NCI-H1436 (cell line): ENCODE measurements at regions not wholly inside any gene's neighbourhood (a gene's known extent, or its start where the extent isn't known, plus 50 kb on each side); places are given as distances from the start of the nearest gene placed in this dataset.
"Not testable (repeated sequence)": the region's sequence is repeated elsewhere in the genome, so short reads cannot be mapped to it uniquely, and the experiment has no call there.

Source experiments
- DNase-seq: peaks from one replicate; lab custom pipeline; 2025; lab: John Stamatoyannopoulos, UW

DNA sequence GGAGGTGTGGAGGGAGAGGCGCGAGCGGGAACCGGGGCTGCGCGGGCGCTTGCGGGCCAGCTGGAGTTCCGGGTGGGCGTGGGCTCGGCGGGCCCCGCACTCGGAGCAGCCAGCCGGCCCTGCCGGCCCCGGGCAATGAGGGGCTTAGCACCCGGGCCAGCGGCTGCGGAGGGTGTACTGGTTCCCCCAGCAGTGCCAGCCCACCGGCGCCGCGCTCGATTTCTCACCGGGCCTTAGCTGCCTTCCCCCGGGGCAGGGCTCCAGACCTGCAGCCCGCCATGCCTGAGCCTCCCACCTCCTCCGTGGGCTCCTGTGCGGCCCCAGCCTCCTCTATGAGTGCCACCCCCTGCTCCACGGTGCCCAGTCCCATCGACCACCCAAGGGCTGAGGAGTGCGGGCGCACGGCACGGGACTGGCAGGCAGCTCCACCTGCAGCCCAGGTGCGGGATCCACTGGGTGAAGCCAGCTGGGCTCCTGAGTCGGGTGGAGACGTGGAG, 141.4 kb downstream of the SPRY1 start:
- DNase-seq: not testable (repeated sequence)

DNA sequence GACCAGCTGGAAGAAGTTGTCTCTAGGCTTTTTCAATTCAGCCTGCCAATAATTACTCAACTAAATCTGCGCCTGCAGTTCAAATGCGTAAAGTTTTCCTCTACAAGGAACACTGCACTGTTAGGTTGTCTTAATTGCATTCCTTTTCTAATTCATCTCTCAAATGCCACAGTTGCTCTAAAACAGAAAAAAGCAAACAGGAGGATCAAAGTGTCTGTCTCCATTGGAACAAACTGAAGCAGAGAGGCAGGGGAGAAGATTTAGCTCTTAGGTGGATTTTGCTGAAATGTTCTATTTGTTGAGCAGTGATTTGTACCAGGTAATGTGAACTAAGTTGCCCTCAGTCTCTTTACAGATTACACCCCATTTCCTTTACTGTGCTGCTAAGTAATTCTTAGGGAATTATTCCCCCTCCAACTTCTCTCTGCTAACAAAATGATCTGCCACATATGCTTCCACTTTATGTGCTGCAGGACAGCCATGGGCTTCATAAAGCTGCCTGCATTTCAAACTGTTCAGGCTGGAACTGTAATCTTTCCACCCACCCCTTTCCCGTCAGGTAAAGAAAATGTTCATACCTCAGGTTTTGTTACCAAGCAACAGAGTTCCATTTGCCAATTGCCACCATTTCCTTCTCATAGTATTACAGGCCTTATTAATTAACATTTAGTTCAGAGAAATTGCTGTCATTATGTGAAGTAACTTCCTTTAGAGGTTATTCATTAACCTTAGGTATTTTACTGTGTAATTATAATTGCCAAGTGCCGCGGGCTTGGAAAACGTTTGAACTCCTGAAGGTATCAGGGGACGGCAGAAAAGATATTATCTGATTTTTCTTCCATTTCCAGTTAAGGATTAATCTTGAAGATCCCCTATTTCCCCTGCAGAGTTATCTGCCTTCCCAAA, 149.3 kb downstream of the SPRY1 start:
- DNase-seq: peak; percentile 11

DNA sequence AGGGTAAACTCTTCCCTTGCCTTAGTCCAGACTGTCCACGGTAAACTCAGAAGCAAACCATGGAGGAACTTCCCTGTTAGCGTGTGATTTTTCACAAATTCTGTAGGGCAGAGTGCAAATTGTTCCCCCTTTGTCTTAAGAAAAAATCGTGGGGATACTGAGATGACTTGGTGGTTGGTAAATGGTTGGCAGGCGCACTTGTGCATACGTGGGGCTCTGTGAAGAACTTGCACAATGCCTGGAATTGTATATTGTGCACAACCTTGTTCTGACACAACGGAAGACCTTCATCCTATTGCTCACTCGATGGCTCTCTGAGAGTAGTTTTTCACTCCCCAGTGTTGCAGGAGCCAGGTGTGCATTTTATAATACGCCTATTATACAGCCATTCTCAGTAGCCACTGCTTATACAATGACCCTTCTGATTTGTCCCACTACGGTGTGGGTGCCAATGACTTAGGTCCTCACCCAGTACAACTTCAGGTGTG, 150.0 kb downstream of the SPRY1 start:
- DNase-seq: no peak

DNA sequence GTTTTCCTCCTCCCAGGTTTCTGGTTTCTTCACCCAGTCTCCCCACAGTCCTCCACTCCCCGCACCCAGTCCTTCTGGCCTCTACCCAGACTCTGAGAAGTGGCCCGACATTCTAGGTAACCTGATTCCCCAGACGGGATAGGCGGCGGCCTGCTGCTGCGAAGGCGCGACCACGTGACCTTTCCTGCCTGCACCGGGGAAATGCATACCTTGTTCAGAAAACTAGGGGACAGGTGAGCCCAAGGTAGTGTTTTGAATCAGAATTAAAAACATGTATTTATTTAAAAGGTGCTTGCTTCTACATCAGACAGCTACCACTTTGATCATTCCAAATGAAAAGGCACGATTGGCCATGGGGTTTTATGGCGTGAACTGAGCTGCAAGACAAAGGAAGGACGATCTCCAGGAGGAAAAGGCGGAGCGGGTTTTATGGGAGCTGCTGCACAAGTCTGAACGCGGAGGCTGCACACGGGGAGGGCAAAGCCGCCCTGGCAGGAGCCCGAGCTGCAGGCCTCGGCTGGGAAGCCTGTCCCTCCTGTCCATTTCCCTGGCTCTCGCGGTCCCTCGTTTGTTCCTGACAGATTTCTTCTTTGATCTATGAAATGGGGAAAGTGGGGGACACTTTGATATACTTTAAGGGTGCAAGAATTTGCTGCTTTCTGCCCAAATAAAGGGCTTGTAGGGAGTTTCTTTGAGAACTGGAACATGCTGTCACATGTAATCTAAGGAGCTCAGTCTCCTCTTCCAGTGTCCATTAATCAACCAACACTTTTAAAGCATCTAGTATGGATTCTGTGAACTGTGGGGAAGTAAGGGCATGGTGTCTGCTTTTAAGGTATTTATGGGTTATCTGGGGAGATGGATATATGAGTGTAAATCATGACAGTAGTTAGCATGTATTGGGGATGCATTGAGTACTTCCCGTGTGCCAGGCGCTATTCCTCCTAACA, 150.9 kb downstream of the SPRY1 start:
- peak; percentile 79 for DNase-seq

DNA sequence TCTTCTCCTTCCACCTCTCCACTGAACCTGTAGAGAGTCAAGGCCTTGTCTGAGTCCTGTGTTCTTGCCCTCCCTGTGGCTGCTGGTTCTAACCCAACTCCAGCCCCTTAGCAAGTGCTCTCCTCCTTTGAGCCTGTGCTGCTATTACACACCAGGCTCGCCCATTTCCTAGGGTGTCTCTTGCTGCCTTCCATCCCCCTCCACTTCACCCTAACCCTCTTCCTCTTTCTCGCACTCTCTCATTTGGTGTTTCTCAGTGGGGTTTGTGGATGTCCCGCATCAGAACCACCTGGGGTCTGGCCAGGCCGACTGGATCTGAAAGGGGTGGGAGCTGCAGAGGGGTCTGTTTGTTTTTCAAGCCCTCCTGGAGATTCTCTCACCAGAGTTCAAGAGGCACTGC, 156.7 kb downstream of the SPRY1 start:
- no peak for DNase-seq

DNA sequence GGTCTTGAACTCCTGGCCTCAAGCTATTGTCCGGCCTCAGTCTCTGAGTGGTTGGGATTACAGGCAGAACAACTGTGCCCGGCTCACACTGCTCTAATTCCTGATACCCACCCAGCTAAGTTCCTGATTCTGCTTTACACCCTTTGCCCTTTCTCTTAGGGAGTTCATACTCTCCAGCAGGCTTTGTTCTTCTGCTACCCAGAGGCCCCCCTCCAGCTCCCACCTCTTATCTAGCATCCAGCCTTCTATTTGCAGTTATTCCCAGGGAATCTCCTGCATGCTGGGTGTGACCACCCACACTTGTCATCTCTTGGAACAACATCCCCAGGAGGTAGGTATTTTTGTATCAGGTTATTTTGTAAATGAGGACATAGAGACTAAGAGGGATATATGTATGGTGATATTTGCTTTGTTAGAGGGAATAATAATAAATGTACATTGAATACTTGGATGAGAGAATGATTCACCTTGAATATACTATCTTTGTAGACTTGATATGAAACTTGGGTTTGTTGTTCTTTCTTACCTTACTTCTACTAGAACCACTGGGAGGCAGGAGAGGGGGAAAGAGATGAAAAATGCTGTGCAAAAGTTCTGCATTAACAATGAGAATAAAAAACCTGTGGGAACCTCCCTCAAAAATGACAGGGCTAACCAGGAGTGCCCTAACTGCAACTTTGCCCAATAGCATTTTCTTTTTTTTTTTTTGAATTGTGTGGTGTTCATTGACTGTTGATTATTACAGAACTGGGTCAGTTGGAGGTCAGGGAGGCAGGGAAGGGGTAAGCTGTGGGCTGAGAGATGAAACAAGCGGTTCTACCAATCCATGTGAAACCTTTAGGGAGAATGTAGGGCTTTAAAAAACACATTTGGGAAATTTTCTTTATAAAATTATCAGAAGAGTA, 157.4 kb downstream of the SPRY1 start:
- DNase-seq: no peak

DNA sequence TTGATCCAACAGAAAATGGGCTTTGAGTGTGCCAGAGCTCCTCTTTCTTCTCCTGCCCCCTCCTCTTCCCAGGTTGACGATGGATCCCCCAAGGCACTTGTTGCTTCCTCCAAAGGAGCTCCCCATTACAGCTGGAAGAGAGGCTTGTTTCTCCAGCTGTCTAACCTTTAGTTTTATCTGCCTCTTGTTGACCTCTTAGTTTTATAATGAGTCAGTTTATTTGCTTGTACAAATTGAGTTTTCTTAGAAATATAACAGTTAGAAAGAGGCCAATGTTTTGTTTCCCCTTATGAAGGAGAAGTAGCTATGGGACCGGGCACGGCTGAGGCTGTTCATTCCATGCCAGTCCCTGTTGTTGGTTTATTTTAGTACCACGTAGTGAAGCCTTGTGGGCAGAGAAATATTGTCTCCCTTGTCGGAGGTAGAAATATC, 158.2 kb downstream of the SPRY1 start:
- DNase-seq: no peak

DNA sequence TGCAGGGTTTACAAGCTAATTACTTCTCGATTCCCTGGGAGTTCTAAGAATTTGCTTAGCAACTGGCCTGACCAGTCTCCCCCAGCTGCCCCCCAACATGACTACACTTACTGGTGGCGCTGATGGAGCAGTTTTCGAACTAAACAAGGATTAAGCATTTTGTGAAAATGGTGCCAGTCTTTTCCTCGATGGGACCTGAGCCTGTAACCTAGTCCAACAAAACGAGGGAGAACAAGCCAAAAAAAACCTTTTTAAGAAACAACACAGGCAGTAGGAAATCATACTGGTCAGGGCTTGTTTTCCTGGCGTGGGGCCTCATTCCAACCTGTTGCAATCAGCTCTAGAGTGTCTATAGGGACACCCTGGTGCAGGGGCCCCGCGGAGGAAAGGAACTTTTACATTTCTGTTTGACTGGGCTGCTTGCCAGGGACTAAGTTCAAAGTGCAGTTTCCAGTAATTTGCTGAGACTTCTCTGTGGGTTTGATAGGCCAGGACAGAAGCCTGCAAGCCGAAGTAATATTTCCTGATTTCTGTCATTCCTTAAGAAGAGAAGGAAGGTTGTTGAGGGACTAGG, 158.7 kb downstream of the SPRY1 start:
- DNase-seq: no peak

DNA sequence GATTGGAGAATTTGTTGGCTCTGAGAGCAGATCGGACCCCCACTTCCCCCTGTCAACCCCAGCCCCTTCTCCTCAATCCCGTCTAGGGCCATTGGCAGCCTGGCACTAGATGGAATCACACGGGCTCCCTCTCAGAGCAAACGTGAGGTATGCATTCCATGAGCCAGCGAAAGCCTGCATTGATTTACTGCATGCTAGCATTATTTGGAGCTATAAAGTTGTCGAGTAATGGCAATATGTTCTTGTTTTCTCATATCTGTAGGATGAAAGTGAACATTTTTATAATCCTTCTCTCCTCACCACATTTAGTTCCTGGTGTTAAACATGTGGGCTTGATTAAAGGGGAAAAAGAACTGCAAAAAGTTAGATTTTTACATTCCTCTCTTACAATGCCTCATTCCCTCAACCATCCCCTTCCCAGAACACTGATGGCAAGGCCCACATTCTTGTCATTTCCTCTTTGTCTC, 159.2 kb downstream of the SPRY1 start:
- DNase-seq: no peak

DNA sequence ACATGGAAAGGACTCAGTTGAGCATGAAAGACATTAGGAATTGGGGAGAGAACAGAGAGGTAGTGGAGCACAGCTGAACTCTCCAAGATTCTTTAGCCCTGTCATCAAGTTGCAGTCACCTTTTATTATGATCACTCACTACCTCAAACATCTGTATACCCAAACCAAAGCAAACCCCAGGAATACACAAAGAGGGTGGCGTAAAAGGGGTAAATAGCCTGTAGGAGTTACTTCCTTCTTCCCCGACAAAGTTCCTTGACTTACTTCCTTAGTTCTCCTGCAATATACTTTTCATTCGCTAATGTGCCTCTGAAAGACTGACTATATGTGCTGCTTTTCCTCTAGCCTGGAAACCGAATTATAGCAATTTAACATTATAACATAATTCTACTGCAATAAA, 159.9 kb downstream of the SPRY1 start:
- no peak for DNase-seq

DNA sequence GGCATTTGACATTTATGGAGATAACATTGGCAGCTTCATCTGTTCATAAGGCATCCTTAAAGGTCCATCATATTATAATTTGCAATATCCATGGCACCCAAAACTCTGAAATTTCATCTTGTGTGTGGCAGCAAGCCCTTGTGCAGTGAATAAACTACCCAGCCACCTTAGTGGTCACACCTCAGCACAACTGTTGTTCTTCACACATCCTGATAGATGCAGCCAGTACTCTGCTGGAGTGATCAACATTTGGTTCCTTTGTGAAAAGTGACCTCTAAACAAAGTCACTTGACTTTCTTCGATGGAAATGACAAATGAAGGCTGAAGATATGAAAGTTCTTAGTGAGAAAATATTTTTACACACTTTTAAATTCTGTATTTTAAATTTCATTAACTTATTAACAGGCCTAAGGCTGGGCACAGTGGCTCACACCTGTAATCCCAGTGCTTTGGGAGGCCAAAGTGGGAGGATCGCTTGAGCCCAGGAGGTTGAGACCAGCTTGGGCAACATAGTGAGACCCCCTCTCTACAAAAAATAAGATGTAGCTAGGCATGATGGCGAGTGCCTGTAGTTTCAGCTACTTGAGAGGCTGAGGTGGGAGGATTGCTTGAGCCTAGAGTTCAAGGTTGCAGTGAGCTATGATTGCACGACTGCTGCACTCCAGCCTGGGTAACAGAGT, 161.4 kb downstream of the SPRY1 start:
- no peak for DNase-seq

DNA sequence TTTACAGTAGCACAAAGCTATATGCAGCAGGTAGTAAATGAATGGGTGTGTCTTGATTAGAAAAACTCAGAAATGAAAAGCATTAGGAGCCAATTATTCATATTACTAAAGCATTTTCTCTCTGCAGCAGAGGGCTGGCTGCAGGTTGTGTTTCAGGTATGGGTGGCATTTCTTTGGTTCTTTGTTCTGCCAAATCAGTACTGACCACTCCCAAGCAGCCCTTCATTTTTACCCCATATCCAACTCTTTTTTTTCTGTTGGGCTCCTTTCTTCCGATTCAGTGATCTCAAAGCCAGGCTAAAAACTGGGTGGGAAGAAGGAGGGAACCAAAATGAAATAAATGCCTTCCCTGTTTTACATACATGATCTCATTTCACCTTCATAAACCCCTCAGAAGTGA, 162.3 kb downstream of the SPRY1 start:
- DNase-seq: no peak

DNA sequence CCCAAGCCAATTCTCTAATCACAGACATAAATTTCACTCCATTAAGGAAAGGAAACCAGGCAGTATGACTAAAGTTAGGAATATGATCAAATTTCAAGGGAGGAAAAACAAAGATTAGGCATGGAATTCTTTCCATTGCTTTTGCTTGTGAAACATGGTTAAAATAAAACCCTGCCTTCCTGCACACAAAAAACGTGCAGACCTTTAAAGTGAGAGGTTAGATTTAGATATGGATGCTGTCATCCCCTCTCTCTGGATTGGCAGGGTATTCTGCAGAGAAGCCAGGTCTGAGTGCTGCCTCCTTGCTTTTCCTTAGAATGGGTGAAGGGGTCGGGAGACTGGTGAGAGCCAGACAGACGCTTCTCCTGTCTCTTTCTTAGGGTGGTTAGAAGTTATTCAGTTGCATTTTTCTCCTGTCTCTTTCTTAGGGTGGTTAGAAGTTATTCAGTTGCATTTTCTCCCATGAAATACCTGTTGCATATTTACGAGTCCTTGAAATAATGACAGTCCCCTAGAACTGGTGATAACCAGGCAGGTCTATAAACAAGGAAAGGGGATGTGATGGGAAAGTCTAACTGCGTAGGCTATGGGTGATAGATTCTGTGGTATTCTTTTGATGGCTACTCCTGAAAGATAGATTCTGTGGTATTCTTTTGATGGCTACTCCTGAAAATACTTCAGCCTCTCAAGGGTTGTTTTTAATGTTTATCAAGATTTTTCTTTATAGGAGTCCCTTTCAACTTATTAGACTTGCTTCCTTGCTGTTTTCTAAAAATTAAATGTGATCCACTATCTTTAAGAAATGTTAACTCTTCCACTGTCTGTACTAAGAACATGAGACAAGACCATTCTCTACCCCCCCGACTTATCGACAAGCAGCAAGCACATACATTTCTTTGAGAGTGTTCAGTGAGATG, 163.6 kb downstream of the SPRY1 start:
- DNase-seq: no peak

DNA sequence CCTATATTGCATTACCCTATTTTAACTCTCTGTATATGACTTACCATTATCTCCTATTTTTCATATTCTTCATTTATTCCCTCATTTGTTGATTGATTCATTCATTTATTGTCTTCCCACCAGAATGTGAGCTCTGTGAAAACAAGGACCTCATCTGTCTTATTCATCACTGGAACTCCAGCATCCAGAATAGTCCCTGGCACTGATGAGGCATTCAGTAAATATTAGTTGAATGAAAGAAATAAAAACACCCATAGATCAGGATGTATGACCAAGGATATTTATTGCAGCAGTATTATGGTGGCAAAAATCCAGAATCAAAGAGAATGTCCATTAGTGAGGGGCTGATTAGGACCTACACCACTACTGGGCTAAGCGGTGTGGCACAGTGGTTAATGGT, 164.9 kb downstream of the SPRY1 start:
- DNase-seq: no peak

DNA sequence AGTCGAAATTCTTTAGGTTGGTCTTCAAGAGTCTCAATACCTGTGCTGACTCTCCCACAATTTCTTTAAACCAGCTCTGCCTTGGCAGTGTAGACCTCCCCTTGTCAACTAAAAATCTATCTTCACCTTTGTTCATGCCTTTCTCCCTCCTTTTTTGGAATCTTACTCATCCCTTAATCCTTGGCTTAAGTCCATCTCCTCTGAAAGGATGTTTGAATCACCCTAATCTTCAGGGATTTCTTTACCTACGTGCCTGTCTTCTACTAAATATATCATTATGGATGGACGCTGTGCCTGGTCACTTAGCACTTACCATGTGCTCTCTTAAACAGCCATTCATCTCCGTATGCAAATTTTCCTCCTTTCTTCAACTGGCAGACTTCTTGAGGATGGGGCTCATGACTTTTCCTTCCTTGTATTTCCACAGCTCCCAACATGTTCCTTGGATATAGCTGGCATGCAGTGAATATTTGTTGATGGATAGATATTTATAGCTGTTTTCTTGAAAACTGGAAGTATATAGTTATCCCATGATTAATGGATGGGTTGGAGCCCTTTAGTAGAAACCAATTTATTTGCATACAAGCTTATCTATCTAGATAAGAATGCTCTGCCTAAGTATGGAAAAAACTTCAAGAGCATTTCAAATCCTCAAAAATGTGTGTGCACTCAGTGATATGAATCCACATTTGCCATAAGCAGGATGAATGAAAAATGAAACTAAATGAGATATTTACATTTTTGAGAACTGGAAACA, 166.6 kb downstream of the SPRY1 start:
- DNase-seq: no peak

DNA sequence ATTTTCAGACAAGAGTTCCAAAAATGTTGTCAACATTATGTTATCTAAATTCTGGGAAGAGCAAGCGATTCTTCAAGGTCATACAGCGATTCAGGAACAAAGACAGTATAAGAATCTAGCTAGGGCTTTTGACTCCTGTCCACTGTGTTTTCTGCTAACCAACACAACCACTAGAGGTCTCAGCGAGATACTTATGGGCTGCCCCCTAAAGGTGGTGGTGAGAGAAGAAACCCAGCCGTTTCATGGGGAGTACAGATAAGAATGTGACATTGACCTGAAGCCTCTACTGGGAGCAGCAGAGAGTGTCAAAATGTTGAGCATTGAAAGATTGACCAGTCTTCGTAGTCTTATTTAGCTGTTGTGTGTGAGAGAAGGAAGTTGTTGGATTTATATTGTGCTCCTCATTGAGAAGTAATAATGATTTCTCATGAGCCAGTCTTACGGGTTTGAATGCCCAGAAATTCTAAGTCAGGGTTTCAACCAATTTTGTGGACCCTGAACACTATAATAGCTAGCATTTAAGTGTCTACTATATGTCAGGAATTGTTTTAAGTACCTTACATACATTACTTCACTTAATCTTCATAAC, 168.3 kb downstream of the SPRY1 start:
- peak; percentile 66 for DNase-seq

DNA sequence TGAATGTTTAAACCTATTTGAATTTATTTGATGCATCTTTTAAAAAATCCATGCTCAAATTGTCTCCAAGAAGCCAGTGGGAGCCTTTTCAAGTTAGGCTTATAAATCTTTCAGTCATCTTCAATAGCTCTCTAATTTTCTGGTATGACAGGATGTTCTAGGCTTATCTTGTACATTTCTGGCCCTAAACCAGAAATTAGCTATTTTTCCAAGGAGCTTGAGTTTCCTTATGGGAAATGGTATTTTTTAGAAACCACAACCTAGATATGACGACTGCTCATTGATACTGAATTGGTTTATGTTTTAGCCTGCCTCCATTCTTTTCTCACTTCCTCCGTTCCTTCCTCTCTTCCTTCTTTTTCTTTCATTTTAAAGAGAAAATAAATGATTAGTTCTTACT, 172.3 kb downstream of the SPRY1 start:
- DNase-seq: no peak

DNA sequence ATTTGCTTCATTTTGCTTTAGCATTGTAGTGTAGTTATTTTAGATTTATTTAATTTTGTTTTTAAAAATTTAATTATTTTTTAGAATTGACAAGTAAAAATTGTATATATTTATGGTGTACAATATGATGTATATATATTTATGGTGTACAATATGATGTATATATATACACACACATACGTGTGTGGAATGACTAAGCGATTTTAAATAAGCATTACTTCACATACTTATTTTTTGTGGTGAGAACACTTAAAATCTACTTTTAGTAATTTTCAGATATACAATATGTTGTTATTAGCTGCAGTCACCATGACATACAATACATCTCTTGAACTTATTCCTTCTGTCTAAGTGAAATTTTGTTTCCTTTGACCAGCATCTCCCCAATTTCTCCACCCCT, 172.9 kb downstream of the SPRY1 start:
- DNase-seq: no peak
